ENCODE measurements at regions not wholly inside any gene's neighbourhood (a gene's known extent, or its start where the extent isn't known, plus 50 kb on each side); places are given as distances from the start of the nearest gene placed in this dataset.
"Not testable (repeated sequence)": the region's sequence is repeated elsewhere in the genome, so short reads cannot be mapped to it uniquely, and the experiment has no call there.

DNA sequence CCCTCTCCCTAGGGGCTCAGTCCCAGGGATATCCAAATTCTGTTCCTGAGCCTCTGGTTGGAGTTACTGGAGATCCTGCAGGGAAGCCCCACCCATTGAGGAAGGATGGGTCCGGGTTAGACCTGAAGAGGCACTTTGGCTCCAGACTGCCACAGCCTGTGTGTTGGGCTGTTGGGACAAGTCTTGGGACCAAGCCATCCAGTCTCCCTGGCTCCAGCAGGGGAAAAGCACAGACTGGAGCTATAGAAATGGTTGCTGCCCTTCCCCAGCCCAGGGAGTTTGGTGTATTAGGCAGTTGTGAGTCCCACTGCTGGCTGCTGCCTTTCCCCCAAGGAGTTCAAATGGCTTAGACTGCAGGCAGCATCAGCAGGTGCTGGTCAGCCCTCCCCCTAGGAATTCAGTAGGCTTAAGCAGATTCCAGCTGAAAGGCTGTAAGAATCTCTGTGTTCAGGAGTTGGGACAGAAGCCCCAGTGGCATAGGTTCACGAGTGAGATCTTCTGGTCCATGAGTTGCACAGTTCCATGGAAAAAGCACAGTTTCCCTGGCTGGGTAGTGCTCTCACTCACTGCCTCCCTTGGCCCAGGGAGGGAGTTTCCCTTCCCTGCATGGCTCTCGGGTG is 344.0 kb upstream of the EPHA5 start:
- DNase-seq, result no peak

DNA sequence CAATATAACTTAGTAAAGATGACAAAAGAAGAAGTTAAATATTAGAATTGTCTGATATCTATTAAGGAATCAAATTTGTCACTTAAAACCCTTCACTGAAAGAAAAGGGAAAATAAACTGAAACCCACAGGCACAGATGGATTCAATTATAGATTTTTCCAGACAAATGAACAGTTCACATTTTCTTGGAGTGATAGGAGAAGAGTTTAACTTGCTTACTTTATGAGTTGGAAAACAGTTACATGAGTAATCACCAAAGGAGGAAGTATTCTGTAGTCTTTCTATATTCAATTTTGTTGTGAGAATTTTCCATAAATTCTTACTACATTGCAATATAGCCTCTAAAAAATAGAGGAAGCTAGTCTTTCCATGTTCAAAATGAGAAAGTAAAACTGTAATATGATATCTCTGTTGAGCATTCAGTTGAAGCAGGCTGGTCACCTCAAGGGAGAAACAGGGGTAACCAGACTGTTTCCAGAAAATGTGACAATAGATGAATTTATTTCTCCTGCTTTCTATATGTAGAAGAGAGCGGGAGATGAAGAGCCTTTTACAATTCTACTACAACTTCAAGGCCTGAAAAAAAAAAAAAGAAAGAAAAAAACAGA is 330.3 kb upstream of the EPHA5 start:
- DNase-seq, result no peak

DNA sequence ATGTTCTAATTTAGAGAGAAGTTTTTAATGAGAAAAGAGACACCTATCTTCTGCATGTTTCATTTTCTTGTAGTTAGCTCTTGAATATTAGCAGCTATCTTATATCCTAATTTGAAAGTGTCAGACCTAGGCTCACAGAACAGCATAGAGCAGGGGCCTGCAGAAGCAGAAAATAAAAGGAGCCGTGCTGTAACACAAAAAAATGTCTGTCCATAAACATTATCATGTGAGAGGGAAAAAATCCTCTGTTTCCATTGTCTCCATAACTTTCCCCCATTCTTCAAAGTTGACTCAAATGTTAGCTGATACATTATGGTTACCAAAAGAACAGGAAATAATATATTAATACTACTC is 329.2 kb upstream of the EPHA5 start:
- no peak for DNase-seq

GRCh38 chr4:65998807-65999517 is 328.7 kb upstream of the EPHA5 start:
- DNase-seq, result not testable (repeated sequence)

DNA sequence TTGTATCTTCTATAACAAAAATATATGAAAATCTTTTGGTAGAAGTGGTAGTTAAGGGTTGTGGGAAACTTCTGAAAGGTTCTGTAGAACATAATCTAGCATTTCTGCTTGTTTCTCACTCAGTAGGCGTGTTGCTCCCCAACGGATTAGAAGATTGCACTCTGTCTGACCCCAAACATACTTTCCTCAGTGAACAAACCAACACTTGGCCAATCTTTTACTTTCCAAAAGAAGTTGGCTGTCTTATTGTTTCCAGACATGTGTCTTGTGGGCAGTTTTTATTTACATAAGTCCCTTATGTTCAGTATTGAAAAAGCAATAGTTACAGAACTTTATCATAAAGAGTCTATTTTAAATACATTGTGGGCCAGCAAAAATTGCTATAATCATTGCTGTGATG is 312.8 kb upstream of the EPHA5 start:
- no peak for DNase-seq

- DNase-seq, result no peak
Observed at GRCh38 chr4:65976287-65976686, 306.0 kb upstream of the EPHA5 start.

GRCh38 chr4:65973186-65973585 is 302.9 kb upstream of the EPHA5 start:
- DNase-seq, result no peak

- no peak for DNase-seq
Observed at GRCh38 chr4:65971686-65972085, 301.4 kb upstream of the EPHA5 start.

DNA sequence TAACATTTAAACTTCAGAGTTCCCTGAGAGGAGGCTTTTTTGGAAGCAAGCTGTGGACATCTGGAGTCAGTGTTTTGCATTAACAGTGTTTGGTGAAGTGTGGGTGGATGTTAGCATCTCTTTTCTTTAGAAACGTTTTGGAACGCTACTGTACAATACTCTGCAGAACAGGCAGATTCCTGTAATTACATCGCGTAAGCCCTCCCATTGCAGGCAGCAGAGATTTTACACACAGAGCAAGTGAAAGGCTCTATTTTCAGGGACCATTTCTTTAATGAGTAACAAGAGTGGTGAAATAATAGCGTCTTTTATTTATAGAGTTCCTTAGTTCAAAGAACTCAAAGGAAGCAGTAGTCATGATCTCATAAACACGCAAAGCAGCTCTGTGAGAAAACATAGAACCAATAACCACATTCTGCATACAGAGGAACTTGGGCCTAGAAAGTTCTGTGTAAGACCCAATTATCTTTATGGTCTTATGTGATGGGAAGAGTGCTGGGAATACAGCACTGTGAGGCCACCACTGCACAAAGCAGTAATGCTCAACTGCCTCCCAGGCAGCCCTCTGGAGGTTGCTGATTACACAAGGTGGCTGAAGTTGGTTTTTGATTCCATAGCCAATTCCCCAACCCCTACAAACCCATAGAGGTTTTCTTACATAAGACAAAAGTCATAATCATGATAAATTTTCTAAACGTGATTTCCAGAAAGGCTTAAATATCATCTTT is 298.7 kb upstream of the EPHA5 start:
- peak; percentile 6 for DNase-seq

- no peak for DNase-seq
Observed at GRCh38 chr4:65960751-65961150, 290.5 kb upstream of the EPHA5 start.

GRCh38 chr4:65954416-65954815 is 284.1 kb upstream of the EPHA5 start:
- DNase-seq, result no peak

DNA sequence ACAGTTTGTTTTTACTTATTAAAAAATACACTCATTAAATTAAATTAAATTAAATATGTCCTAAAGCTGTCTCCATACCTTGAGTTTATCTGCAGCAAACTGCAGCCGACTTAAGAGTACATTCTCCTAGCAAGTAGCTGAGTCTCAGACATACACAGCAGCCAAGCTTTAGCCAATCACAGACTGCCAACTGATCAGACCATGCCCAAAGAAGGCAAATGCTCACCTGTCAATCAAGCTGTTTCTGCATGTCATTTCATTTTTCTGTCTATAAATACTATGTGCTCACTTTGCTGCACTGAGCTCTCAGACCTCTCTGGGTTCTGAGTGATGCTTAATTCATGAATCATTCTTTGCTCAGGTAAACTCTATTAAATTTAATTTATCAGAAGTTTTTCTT is 280.9 kb upstream of the EPHA5 start:
- no peak for DNase-seq

GRCh38 chr4:65943076-65943475 is 272.8 kb upstream of the EPHA5 start:
- no peak for DNase-seq

DNA sequence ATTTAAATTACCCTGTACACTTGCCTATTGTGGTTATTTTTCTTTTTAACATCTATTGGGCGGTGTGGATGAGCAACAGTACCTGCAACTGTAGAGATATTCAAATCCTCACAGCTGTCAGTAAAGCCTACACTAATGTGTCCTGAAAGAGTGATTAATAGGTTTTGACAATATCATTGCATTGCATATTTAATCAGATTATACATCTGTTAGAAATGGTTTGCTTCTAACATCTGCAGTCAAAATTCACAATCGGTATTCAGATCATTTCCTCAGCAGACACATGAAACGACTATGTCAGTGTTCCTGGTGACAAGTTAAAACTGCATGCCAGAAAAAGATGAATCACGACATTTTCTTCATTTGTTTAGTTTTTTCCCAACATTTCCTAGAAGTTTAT is 254.6 kb upstream of the EPHA5 start:
- DNase-seq, result no peak

- DNase-seq, result no peak
Observed at GRCh38 chr4:65923616-65924015, 253.3 kb upstream of the EPHA5 start.

- DNase-seq, result no peak
Observed at GRCh38 chr4:65921180-65921579, 250.9 kb upstream of the EPHA5 start.

DNA sequence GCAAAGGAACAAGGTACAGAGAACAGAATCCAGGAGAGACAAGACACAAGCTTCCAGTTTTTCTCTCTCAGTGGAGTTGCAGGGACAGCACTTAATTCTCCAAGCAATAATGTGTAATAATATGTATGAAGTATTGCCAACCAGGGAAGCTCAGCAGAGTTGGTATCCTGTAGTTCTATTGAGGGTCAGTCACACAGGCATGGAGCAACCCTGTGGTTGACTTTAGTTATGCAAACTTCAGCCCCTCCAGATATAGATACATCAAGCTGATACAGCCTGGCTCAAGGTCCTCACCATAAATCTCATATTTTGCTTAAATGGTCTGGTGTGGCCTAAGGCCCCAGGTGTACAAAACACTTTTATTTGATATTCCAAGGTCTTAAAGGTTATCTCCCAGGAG is 248.6 kb upstream of the EPHA5 start:
- DNase-seq, result no peak

DNA sequence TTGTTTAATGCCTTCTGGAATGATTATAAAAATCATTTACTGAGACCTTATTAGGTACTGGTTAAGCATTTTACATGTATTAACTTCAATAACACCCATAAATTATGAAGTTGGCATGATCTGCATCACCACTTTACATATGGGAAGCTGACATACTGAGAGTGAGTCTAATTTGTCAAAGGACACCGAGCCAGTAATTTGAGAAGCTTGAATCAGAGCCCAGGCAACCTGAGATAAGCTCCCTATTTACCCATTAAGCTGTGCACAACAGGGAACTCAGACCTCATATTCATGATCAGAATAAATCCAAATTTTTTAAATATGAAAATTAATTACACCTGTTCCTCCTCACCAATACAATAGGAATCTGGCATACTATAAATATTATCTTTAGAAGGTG is 247.9 kb upstream of the EPHA5 start:
- DNase-seq, result no peak

DNA sequence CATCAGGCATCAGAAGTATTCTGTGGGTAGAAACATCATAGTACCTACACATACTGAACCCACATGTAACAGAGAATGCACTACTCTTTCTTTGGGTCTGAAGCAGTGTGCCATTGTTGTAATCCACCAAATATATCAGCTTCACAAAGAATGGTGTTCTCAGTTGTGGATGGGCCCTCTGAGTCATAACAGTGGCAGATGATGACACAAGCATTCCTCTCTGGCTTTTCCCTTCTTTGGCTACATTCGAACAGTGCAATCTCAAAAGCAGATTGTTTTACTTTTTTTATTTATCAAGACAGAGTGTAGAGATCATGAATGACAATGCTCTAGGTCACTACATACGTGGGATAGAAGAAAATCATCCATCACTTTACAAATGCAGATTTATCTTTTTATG is 247.2 kb upstream of the EPHA5 start:
- DNase-seq, result no peak

DNA sequence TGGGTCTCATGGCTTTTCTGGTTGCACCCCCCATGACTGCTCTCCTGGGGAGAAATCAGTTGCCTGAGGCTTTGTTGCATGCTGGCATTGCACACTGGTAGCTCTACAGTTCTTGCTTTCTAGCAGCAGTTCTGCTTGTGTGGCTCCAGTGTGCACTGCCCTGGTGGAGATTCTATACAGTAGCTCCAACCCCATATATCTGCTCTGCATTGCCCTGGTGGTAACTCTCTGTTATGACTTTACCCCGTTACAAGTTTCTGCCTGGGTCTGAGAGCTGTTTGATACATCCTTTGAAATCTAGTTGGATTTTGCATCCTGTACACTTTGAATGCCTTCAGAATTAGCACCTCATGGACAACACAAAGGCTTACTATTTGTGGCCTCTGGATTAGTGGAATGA is 241.4 kb upstream of the EPHA5 start:
- DNase-seq, result no peak

GRCh38 chr4:65893957-65894755 is 223.9 kb upstream of the EPHA5 start:
- DNase-seq, result no peak

DNA sequence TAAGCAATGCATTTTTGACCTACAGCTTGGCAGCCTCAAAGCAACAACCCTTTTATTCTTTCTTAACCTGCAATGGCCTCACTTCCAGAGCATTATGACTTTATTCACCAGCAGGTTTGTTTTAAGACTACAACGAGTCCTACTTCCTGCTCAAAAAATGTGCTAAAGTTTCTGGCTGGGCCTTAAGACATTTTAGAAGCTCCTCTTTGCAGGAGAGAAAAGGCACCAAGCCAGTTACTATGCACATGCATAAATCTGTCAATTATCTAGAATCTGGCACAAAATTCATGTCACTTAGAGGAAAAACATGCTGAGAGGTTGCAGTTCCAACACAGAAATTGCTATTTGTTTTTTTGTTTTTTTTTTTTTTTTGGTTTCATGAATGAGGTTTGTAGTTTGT is 223.0 kb upstream of the EPHA5 start:
- peak; percentile 1 for DNase-seq

DNA sequence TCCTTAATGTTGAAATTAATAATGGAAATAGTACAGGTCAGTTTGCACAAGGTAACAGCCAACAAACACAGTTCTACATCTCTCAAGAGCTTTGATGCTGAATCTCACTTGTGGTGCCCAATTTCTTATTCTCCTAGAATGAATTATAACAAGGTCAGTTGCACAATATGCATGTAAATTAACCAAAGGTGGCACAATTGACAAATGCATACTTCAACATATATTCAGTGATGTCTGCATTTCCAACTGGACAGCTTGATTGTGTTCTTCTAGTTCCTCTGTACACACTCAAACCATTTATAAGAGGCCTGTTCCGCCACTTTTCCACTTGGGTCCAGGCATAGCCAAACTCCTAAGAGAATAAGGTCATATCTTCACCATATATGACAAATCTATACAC is 210.3 kb upstream of the EPHA5 start:
- DNase-seq, result no peak

Data from right kidney (tissue), 1 donor.